GM21423 (cell line): ENCODE measurements at regions not wholly inside any gene's neighbourhood (a gene's known extent, or its start where the extent isn't known, plus 50 kb on each side); places are given as distances from the start of the nearest gene placed in this dataset.

Source experiments
- ATAC-seq: cut with Tn5 transposase; IDR thresholded peaks from one replicate; pipeline ENCODE4 v1.9.1; 2021; ENCODE audit warnings: mild to moderate bottlenecking, moderate library complexity; ENCODE audit not compliant: unreplicated experiment

GRCh38 chr13:21757763-21758162 lies 86.9 kb downstream of the FGF9 start:
- ATAC-seq: no peak

GRCh38 chr13:21758441-21758840 lies 87.6 kb downstream of the FGF9 start:
- no peak for ATAC-seq

GRCh38 chr13:21759463-21759862 lies 88.6 kb downstream of the FGF9 start:
- no peak for ATAC-seq

- no peak for ATAC-seq
These were observed 89.0 kb downstream of the FGF9 start for GRCh38 chr13:21759911-21760310.

- no peak for ATAC-seq
These were observed 90.9 kb downstream of the FGF9 start for GRCh38 chr13:21761770-21762169.

GRCh38 chr13:21762512-21762911 lies 91.6 kb downstream of the FGF9 start:
- ATAC-seq: no peak

GRCh38 chr13:21767032-21767431 lies 96.2 kb downstream of the FGF9 start:
- no peak for ATAC-seq

- no peak for ATAC-seq
These were observed 100.2 kb downstream of the FGF9 start for GRCh38 chr13:21771075-21771474.

- no peak for ATAC-seq
These were observed 106.3 kb downstream of the FGF9 start for GRCh38 chr13:21777166-21777565.

- ATAC-seq: no peak
These were observed 106.9 kb downstream of the FGF9 start for GRCh38 chr13:21777813-21778212.

- ATAC-seq: no peak
These were observed 111.9 kb downstream of the FGF9 start for GRCh38 chr13:21782736-21783135.

- ATAC-seq: no peak
These were observed 115.1 kb downstream of the FGF9 start for GRCh38 chr13:21785990-21786389.

- no peak for ATAC-seq
These were observed 125.2 kb downstream of the FGF9 start for GRCh38 chr13:21796066-21796465.

- no peak for ATAC-seq
These were observed 126.1 kb downstream of the FGF9 start for GRCh38 chr13:21796775-21797514.

- ATAC-seq: no peak
These were observed 126.9 kb downstream of the FGF9 start for GRCh38 chr13:21797736-21798135.

- no peak for ATAC-seq
These were observed 127.3 kb downstream of the FGF9 start for GRCh38 chr13:21798181-21798580.

- no peak for ATAC-seq
These were observed 128.8 kb downstream of the FGF9 start for GRCh38 chr13:21799671-21800070.

GRCh38 chr13:21800837-21801616 lies 130.2 kb downstream of the FGF9 start:
- no peak for ATAC-seq

- no peak for ATAC-seq
These were observed 134.9 kb downstream of the FGF9 start for GRCh38 chr13:21805733-21806132.

GRCh38 chr13:21812192-21812626 lies 141.3 kb downstream of the FGF9 start:
- ATAC-seq: no peak

- no peak for ATAC-seq
These were observed 142.2 kb downstream of the FGF9 start for GRCh38 chr13:21813110-21813509.

GRCh38 chr13:21813844-21814243 lies 143.0 kb downstream of the FGF9 start:
- ATAC-seq: no peak
